ENCODE measurements at regions not wholly inside any gene's neighbourhood (a gene's known extent, or its start where the extent isn't known, plus 50 kb on each side); places are given as distances from the start of the nearest gene placed in this dataset.
"Not testable (repeated sequence)": the region's sequence is repeated elsewhere in the genome, so short reads cannot be mapped to it uniquely, and the experiment has no call there.

GRCh38 chr1:187051618-187052232 lies 223.0 kb downstream of the PLA2G4A start:
- TF ChIP-seq CTCF (IDR thresholded peaks at IDR 0.05; ENCODE audit: insufficient read depth, missing control alignments) = peak; percentile 71
- FAIRE-seq = peak; percentile 91

GRCh38 chr1:187053876-187054275 lies 225.1 kb downstream of the PLA2G4A start:
- DNase-seq (ENCODE audit: insufficient read length, low spot score) (no peak), FAIRE-seq (no peak)
- no peak for TF ChIP-seq CTCF (IDR thresholded peaks at IDR 0.05; ENCODE audit: insufficient read depth, missing control alignments)

More at GRCh38 chr1:187051618-187052232, 223.0 kb downstream of the PLA2G4A start:
- DNase-seq (ENCODE audit: insufficient read length, low spot score) = no peak

- FAIRE-seq (peak; percentile 88), DNase-seq (ENCODE audit: insufficient read length, low spot score) (no peak)
- no peak for TF ChIP-seq CTCF (IDR thresholded peaks at IDR 0.05; ENCODE audit: insufficient read depth, missing control alignments)
Observed at GRCh38 chr1:187054862-187055757, 226.4 kb downstream of the PLA2G4A start.

- DNase-seq (ENCODE audit: insufficient read length, low spot score) = no peak
- peak; percentile 6 for FAIRE-seq
- TF ChIP-seq CTCF (IDR thresholded peaks at IDR 0.05; ENCODE audit: insufficient read depth, missing control alignments) = no peak
Observed at GRCh38 chr1:187063271-187063670, 234.5 kb downstream of the PLA2G4A start.

GRCh38 chr1:187067160-187067559 lies 238.4 kb downstream of the PLA2G4A start:
- DNase-seq (ENCODE audit: insufficient read length, low spot score) (no peak), FAIRE-seq (no peak)
- TF ChIP-seq CTCF (IDR thresholded peaks at IDR 0.05; ENCODE audit: insufficient read depth, missing control alignments) = no peak

- DNase-seq (ENCODE audit: insufficient read length, low spot score) (no peak), FAIRE-seq (peak; percentile 53)
Observed at GRCh38 chr1:187070076-187070475, 241.3 kb downstream of the PLA2G4A start.

GRCh38 chr1:187072262-187073034 lies 243.7 kb downstream of the PLA2G4A start:
- not testable (repeated sequence) for DNase-seq (ENCODE audit: insufficient read length, low spot score); FAIRE-seq

More at GRCh38 chr1:187070076-187070475, 241.3 kb downstream of the PLA2G4A start:
- TF ChIP-seq CTCF (IDR thresholded peaks at IDR 0.05; ENCODE audit: insufficient read depth, missing control alignments) = no peak

- FAIRE-seq; DNase-seq (ENCODE audit: insufficient read length, low spot score): not testable (repeated sequence)
Observed at GRCh38 chr1:187073035-187073560, 244.3 kb downstream of the PLA2G4A start.

- FAIRE-seq; DNase-seq (ENCODE audit: insufficient read length, low spot score): not testable (repeated sequence)
Observed at GRCh38 chr1:187073634-187074245, 245.0 kb downstream of the PLA2G4A start.

Measured in D721Med (cell line).